GM23338 (cell line): ENCODE measurements at regions not wholly inside any gene's neighbourhood (a gene's known extent, or its start where the extent isn't known, plus 50 kb on each side); places are given as distances from the start of the nearest gene placed in this dataset.

Experiments
- ATAC-seq: fragments of 200-7000 bp; cut with Tn5 transposase; 3 replicates; pipeline ENCODE4 v1.9.1; 2020
- DNase-seq: peaks from one replicate; pipeline ENCODE4 v3.0.0-alpha.2; 2015; ENCODE audit warnings: low spot score
- H2AFZ ChIP-seq: fragments of 200-600 bp; sonication (generic); 2 replicates; pipeline ENCODE4 v1.8.0; 2016; ENCODE audit warnings: antibody characterized with exemption, mild to moderate bottlenecking, moderate library complexity
- H3F3A ChIP-seq: fragments of 200-600 bp; sonication (generic); replicated peaks from 2 replicates; pipeline ENCODE4 v1.8.0; 2017; ENCODE audit warnings: antibody characterized with exemption, mixed run types, low read depth
- H3K27ac ChIP-seq: fragments of 200-600 bp; sonication (generic); 2 replicates; pipeline ENCODE4 v1.6.1; 2016; ENCODE audit warnings: low read depth
- H3K27me3 ChIP-seq: fragments of 200-600 bp; sonication (generic); 2 replicates; pipeline ENCODE4 v1.8.0; 2016; ENCODE audit warnings: mild to moderate bottlenecking, mixed run types, moderate library complexity; ENCODE audit not compliant: insufficient read depth
- H3K36me3 ChIP-seq: fragments of 200-600 bp; sonication (generic); 2 replicates; pipeline ENCODE4 v1.8.0; 2016; ENCODE audit warnings: mild to moderate bottlenecking; ENCODE audit not compliant: insufficient read depth
- H3K4me1 ChIP-seq: fragments of 200-600 bp; sonication (generic); 2 replicates; pipeline ENCODE4 v1.8.0; 2016; ENCODE audit warnings: mild to moderate bottlenecking, moderate library complexity; ENCODE audit not compliant: insufficient read depth
- H3K4me2 ChIP-seq: fragments of 200-600 bp; sonication (generic); 2 replicates; pipeline ENCODE4 v1.7.1; 2017; ENCODE audit warnings: mixed run types
- H3K4me3 ChIP-seq: fragments of 200-600 bp; sonication (generic); 2 replicates; pipeline ENCODE4 v1.6.1; 2016; ENCODE audit warnings: mixed run types
- H3K79me2 ChIP-seq: fragments of 200-600 bp; sonication (generic); replicated peaks from 2 replicates; pipeline ENCODE4 v1.8.0; 2017; ENCODE audit warnings: mild to moderate bottlenecking; ENCODE audit not compliant: insufficient read depth
- H3K9me2 ChIP-seq: fragments of 200-600 bp; sonication (generic); 2 replicates; pipeline ENCODE4 v1.8.0; 2017; ENCODE audit not compliant: insufficient read depth
- H4K20me1 ChIP-seq: fragments of 200-600 bp; sonication (generic); replicated peaks from 2 replicates; pipeline ENCODE4 v1.8.0; 2017; ENCODE audit warnings: mild to moderate bottlenecking; ENCODE audit not compliant: insufficient read depth
- H3K27ac Mint-ChIP-seq: 2 replicates; pipeline ENCODE4 v1.8.0; 2020; ENCODE audit warnings: inconsistent platforms, mild to moderate bottlenecking, moderate library complexity, mixed read lengths
- H3K27me3 Mint-ChIP-seq: 3 replicates; pipeline ENCODE4 v1.8.0; 2022; ENCODE audit warnings: low read depth, mild to moderate bottlenecking, moderate library complexity, mixed read lengths, inconsistent platforms; ENCODE audit not compliant: insufficient read depth, poor library complexity
- H3K36me3 Mint-ChIP-seq: 3 replicates; pipeline ENCODE4 v1.8.0; 2021; ENCODE audit warnings: low read depth, mild to moderate bottlenecking, inconsistent platforms, moderate library complexity, mixed read lengths
- H3K4me1 Mint-ChIP-seq: 3 replicates; pipeline ENCODE4 v1.8.0; 2020; ENCODE audit warnings: mild to moderate bottlenecking, inconsistent platforms, mixed read lengths
- H3K4me3 Mint-ChIP-seq: 3 replicates; pipeline ENCODE4 v1.8.0; 2021; ENCODE audit warnings: moderate library complexity, mild to moderate bottlenecking, inconsistent platforms, mixed read lengths
- H3K9me3 Mint-ChIP-seq: 3 replicates; pipeline ENCODE4 v1.8.0; 2020; ENCODE audit warnings: moderate library complexity, mild to moderate bottlenecking, inconsistent platforms, mixed read lengths
- CREB1 ChIP-seq: fragments of 250-450 bp; sonication (Bioruptor Pico); IDR thresholded peaks from 2 replicates; pipeline ENCODE4 v1.5.0; 2020; ENCODE audit warnings: low read depth, mild to moderate bottlenecking, moderate library complexity
- EZH2 ChIP-seq: fragments of 200-600 bp; sonication (generic); IDR thresholded peaks from one replicate; pipeline ENCODE4 v1.8.0; 2017; ENCODE audit warnings: antibody characterized with exemption, mild to moderate bottlenecking, low read depth; ENCODE audit not compliant: unreplicated experiment
- EZH2phosphoT487 ChIP-seq: fragments of 200-600 bp; sonication (generic); IDR thresholded peaks from one replicate; pipeline ENCODE4 v1.8.1; 2018; ENCODE audit warnings: antibody characterized with exemption; ENCODE audit not compliant: unreplicated experiment
- JUNB ChIP-seq: IDR thresholded peaks from one replicate; pipeline ENCODE4 v1.6.1; 2016; ENCODE audit warnings: antibody characterized with exemption; ENCODE audit not compliant: unreplicated experiment
- NANOG ChIP-seq: IDR thresholded peaks from 2 replicates; pipeline ENCODE4 v1.6.1; 2016; ENCODE audit warnings: antibody characterized with exemption, borderline replicate concordance
- POLR2AphosphoS5 ChIP-seq: IDR thresholded peaks from 2 replicates; pipeline ENCODE4 v1.6.1; 2016; ENCODE audit warnings: antibody characterized with exemption, low read depth
- STAT1 ChIP-seq: IDR thresholded peaks from one replicate; pipeline ENCODE4 v1.6.1; 2016; ENCODE audit warnings: antibody characterized with exemption; ENCODE audit not compliant: unreplicated experiment
- ZNF114 ChIP-seq: fragments of 250-450 bp; sonication (Bioruptor Pico); IDR thresholded peaks from 2 replicates; pipeline ENCODE4 v1.5.0; 2020; ENCODE audit warnings: mild to moderate bottlenecking, moderate library complexity
- ZNF331 ChIP-seq: fragments of 250-450 bp; sonication (Bioruptor Pico); IDR thresholded peaks from 2 replicates; pipeline ENCODE4 v1.5.0; 2020; ENCODE audit warnings: low read depth, mild to moderate bottlenecking, moderate library complexity
- TF ChIP-seq, protein P1 (sequence below), 2 experiments: fragments of 200-600 bp in 1 of 2; sonication (generic) in 1 of 2; conservative IDR thresholded peaks; 2 replicates each; pipeline versions ENCODE4 v1.5.1 to v1.6.1; 2016 to 2017; ENCODE audit warnings: antibody characterized with exemption in 2 of 2, low read depth in 2 of 2, mild to moderate bottlenecking in 2 of 2, moderate library complexity in 1 of 2
- TF ChIP-seq, protein P2 (sequence below): IDR thresholded peaks from one replicate; pipeline ENCODE4 v1.6.1; 2018; ENCODE audit warnings: antibody characterized with exemption; ENCODE audit not compliant: unreplicated experiment
- TF ChIP-seq, protein P3 (sequence below): IDR thresholded peaks from 2 replicates; pipeline ENCODE4 v1.6.1; 2016; ENCODE audit warnings: antibody characterized with exemption
- TF ChIP-seq, protein P4 (sequence below): fragments of 250-450 bp; sonication (Bioruptor Pico); IDR thresholded peaks from 2 replicates; pipeline ENCODE4 v1.5.0; 2020; ENCODE audit warnings: mild to moderate bottlenecking, moderate library complexity

DNA sequence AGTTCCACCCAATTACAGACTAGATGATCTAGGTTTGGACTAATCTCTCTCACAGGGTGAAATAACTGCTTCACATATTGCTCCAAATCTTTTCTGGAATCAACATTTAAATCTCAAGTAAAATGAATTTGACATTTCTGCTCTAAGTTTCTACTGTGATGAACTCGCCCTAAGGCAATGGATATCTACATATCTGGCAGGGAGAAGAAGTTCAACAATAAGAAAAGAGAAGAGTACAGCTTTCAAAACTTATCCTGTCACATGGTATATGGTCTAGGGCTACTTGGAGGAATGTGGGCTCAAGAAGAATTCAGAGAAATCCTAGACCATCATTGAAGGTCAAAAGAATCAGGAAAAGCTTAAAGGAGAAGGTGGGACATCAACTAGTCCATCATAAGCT lies 440.2 kb downstream of the MBD2 start:
- H3K27ac ChIP-seq = no peak overlapping the region
- H3K79me2 ChIP-seq = no peaks in the 10 kb centered on the region
- no peak overlapping the region for H3K4me2 ChIP-seq
- ATAC-seq (no peak), DNase-seq (no peak)
- Mint-ChIP-seq H3K4me1 (no peaks in the 10 kb centered on the region), H3K27me3 (no peaks in the 10 kb centered on the region), H3K36me3 (no peaks in the 10 kb centered on the region), H3K27ac (no peak overlapping the region), H3K9me3 (no peaks in the 10 kb centered on the region), H3K4me3 (no peak overlapping the region)
- H3K4me3 ChIP-seq = no peak overlapping the region
- H2AFZ ChIP-seq = no peak overlapping the region
- H3K36me3 ChIP-seq = no peaks in the 10 kb centered on the region
- no peaks in the 10 kb centered on the region for H3F3A ChIP-seq
- H3K9me2 ChIP-seq = no peaks in the 10 kb centered on the region; the same call in 1 of the 2 replicates
- TF ChIP-seq NANOG = no peak
- no peak for TF ChIP-seq JUNB
- TF ChIP-seq, protein P1, sequence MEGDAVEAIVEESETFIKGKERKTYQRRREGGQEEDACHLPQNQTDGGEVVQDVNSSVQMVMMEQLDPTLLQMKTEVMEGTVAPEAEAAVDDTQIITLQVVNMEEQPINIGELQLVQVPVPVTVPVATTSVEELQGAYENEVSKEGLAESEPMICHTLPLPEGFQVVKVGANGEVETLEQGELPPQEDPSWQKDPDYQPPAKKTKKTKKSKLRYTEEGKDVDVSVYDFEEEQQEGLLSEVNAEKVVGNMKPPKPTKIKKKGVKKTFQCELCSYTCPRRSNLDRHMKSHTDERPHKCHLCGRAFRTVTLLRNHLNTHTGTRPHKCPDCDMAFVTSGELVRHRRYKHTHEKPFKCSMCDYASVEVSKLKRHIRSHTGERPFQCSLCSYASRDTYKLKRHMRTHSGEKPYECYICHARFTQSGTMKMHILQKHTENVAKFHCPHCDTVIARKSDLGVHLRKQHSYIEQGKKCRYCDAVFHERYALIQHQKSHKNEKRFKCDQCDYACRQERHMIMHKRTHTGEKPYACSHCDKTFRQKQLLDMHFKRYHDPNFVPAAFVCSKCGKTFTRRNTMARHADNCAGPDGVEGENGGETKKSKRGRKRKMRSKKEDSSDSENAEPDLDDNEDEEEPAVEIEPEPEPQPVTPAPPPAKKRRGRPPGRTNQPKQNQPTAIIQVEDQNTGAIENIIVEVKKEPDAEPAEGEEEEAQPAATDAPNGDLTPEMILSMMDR (conservative IDR thresholded peaks at IDR 0.05; ENCODE audit: low read depth in 2 of 2) = no peak
- TF ChIP-seq, protein P2, sequence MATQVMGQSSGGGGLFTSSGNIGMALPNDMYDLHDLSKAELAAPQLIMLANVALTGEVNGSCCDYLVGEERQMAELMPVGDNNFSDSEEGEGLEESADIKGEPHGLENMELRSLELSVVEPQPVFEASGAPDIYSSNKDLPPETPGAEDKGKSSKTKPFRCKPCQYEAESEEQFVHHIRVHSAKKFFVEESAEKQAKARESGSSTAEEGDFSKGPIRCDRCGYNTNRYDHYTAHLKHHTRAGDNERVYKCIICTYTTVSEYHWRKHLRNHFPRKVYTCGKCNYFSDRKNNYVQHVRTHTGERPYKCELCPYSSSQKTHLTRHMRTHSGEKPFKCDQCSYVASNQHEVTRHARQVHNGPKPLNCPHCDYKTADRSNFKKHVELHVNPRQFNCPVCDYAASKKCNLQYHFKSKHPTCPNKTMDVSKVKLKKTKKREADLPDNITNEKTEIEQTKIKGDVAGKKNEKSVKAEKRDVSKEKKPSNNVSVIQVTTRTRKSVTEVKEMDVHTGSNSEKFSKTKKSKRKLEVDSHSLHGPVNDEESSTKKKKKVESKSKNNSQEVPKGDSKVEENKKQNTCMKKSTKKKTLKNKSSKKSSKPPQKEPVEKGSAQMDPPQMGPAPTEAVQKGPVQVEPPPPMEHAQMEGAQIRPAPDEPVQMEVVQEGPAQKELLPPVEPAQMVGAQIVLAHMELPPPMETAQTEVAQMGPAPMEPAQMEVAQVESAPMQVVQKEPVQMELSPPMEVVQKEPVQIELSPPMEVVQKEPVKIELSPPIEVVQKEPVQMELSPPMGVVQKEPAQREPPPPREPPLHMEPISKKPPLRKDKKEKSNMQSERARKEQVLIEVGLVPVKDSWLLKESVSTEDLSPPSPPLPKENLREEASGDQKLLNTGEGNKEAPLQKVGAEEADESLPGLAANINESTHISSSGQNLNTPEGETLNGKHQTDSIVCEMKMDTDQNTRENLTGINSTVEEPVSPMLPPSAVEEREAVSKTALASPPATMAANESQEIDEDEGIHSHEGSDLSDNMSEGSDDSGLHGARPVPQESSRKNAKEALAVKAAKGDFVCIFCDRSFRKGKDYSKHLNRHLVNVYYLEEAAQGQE = no peak
- no peak for TF ChIP-seq CREB1 (CRISPR knock-in tag)
- no peak for TF ChIP-seq STAT1
- TF ChIP-seq, protein P3, sequence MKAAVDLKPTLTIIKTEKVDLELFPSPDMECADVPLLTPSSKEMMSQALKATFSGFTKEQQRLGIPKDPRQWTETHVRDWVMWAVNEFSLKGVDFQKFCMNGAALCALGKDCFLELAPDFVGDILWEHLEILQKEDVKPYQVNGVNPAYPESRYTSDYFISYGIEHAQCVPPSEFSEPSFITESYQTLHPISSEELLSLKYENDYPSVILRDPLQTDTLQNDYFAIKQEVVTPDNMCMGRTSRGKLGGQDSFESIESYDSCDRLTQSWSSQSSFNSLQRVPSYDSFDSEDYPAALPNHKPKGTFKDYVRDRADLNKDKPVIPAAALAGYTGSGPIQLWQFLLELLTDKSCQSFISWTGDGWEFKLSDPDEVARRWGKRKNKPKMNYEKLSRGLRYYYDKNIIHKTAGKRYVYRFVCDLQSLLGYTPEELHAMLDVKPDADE = no peak
- TF ChIP-seq ZNF114 (CRISPR knock-in tag) = no peak
- TF ChIP-seq EZH2phosphoT487 = no peak
- TF ChIP-seq, protein P4, sequence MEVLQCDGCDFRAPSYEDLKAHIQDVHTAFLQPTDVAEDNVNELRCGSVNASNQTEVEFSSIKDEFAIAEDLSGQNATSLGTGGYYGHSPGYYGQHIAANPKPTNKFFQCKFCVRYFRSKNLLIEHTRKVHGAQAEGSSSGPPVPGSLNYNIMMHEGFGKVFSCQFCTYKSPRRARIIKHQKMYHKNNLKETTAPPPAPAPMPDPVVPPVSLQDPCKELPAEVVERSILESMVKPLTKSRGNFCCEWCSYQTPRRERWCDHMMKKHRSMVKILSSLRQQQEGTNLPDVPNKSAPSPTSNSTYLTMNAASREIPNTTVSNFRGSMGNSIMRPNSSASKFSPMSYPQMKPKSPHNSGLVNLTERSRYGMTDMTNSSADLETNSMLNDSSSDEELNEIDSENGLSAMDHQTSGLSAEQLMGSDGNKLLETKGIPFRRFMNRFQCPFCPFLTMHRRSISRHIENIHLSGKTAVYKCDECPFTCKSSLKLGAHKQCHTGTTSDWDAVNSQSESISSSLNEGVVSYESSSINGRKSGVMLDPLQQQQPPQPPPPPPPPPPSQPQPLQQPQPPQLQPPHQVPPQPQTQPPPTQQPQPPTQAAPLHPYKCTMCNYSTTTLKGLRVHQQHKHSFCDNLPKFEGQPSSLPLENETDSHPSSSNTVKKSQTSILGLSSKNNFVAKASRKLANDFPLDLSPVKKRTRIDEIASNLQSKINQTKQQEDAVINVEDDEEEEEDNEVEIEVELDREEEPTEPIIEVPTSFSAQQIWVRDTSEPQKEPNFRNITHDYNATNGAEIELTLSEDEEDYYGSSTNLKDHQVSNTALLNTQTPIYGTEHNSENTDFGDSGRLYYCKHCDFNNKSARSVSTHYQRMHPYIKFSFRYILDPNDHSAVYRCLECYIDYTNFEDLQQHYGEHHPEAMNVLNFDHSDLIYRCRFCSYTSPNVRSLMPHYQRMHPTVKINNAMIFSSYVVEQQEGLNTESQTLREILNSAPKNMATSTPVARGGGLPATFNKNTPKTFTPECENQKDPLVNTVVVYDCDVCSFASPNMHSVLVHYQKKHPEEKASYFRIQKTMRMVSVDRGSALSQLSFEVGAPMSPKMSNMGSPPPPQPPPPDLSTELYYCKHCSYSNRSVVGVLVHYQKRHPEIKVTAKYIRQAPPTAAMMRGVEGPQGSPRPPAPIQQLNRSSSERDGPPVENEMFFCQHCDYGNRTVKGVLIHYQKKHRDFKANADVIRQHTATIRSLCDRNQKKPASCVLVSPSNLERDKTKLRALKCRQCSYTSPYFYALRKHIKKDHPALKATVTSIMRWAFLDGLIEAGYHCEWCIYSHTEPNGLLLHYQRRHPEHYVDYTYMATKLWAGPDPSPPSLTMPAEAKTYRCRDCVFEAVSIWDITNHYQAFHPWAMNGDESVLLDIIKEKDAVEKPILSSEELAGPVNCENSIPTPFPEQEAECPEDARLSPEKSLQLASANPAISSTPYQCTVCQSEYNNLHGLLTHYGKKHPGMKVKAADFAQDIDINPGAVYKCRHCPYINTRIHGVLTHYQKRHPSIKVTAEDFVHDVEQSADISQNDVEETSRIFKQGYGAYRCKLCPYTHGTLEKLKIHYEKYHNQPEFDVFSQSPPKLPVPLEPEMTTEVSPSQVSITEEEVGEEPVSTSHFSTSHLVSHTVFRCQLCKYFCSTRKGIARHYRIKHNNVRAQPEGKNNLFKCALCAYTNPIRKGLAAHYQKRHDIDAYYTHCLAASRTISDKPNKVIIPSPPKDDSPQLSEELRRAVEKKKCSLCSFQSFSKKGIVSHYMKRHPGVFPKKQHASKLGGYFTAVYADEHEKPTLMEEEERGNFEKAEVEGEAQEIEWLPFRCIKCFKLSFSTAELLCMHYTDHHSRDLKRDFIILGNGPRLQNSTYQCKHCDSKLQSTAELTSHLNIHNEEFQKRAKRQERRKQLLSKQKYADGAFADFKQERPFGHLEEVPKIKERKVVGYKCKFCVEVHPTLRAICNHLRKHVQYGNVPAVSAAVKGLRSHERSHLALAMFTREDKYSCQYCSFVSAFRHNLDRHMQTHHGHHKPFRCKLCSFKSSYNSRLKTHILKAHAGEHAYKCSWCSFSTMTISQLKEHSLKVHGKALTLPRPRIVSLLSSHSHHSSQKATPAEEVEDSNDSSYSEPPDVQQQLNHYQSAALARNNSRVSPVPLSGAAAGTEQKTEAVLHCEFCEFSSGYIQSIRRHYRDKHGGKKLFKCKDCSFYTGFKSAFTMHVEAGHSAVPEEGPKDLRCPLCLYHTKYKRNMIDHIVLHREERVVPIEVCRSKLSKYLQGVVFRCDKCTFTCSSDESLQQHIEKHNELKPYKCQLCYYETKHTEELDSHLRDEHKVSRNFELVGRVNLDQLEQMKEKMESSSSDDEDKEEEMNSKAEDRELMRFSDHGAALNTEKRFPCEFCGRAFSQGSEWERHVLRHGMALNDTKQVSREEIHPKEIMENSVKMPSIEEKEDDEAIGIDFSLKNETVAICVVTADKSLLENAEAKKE (CRISPR knock-in tag) = no peak
- no peak for TF ChIP-seq POLR2AphosphoS5
- TF ChIP-seq ZNF331 = no peak
- no peak for TF ChIP-seq EZH2
- no peaks in the 10 kb centered on the region for H4K20me1 ChIP-seq
- H3K27me3 ChIP-seq = no peaks in the 10 kb centered on the region
- H3K4me1 ChIP-seq = no peaks in the 10 kb centered on the region
